ENCODE measurements at regions not wholly inside any gene's neighbourhood (a gene's known extent, or its start where the extent isn't known, plus 50 kb on each side); places are given as distances from the start of the nearest gene placed in this dataset.

GRCh38 chr2:137846993-137847392, 117.3 kb upstream of the HNMT start:
- TF ChIP-seq POLR2AphosphoS5 (IDR thresholded peaks at IDR 0.05; ENCODE audit: insufficient read depth in 1 of 2, low read depth in 1 of 2) (no peak), POLR2A (IDR thresholded peaks at IDR 0.05) (no peak), CTCF (IDR thresholded peaks at IDR 0.05) (no peak)
